KMS-11 (cell line): ENCODE measurements at regions not wholly inside any gene's neighbourhood (a gene's known extent, or its start where the extent isn't known, plus 50 kb on each side); places are given as distances from the start of the nearest gene placed in this dataset.

ENCODE experiments used
- H2AFZ ChIP-seq: fragments of 200-600 bp; sonication (generic); 2 replicates; pipeline ENCODE4 v1.6.1; 2016; ENCODE audit warnings: antibody characterized with exemption, mixed run types, low read depth
- H3K27ac ChIP-seq: fragments of 200-600 bp; sonication (generic); 2 replicates; pipeline ENCODE4 v1.6.1; 2016; ENCODE audit warnings: mild to moderate bottlenecking, mixed run types
- H3K27me3 ChIP-seq: fragments of 200-600 bp; sonication (generic); 2 replicates; pipeline ENCODE4 v1.6.1; 2017; ENCODE audit warnings: mild to moderate bottlenecking, low read depth, mixed run types, moderate library complexity; ENCODE audit not compliant: insufficient read depth
- H3K36me3 ChIP-seq: fragments of 200-600 bp; sonication (generic); 2 replicates; pipeline ENCODE4 v1.6.1; 2017; ENCODE audit warnings: mild to moderate bottlenecking, mixed run types; ENCODE audit not compliant: insufficient read depth
- H3K4me1 ChIP-seq: fragments of 200-600 bp; sonication (generic); 2 replicates; pipeline ENCODE4 v1.6.1; 2016; ENCODE audit warnings: mild to moderate bottlenecking, low read depth, mixed run types; ENCODE audit not compliant: poor library complexity, severe bottlenecking
- H3K4me2 ChIP-seq: fragments of 200-600 bp; sonication (generic); 2 replicates; pipeline ENCODE4 v1.7.0; 2016; ENCODE audit warnings: mild to moderate bottlenecking, mixed run types
- H3K4me3 ChIP-seq: fragments of 200-600 bp; sonication (generic); IDR thresholded peaks from 2 replicates; pipeline ENCODE4 v1.6.1; 2017; ENCODE audit warnings: low read depth, low read length, mixed read lengths; ENCODE audit not compliant: insufficient read depth
- H3K79me2 ChIP-seq: fragments of 200-600 bp; sonication (generic); 2 replicates; pipeline ENCODE4 v1.6.1; 2016; ENCODE audit warnings: low read depth, mixed run types; ENCODE audit not compliant: insufficient read depth
- H3K9ac ChIP-seq: fragments of 200-600 bp; sonication (generic); 2 replicates; pipeline ENCODE4 v1.6.1; 2016; ENCODE audit warnings: mild to moderate bottlenecking, mixed run types
- H4K20me1 ChIP-seq: fragments of 200-600 bp; sonication (generic); 2 replicates; pipeline ENCODE4 v1.6.1; 2016; ENCODE audit warnings: mild to moderate bottlenecking, mixed run types; ENCODE audit not compliant: insufficient read depth
- TF ChIP-seq, protein P1 (sequence below): fragments of 200-600 bp; sonication (generic); conservative IDR thresholded peaks from 2 replicates; pipeline ENCODE4 v1.6.1; 2017; ENCODE audit warnings: low read depth, mild to moderate bottlenecking, antibody characterized with exemption, low read length, moderate library complexity, mixed read lengths

GRCh38 chr7:88391247-88391646 lies 84.6 kb upstream of the STEAP4 start:
- no peaks in the 10 kb centered on the region for H3K4me1 ChIP-seq
- H3K27me3 ChIP-seq = no peaks in the 10 kb centered on the region
- no peak overlapping the region for H3K4me2 ChIP-seq
- H3K27ac ChIP-seq = no peak overlapping the region
- H3K79me2 ChIP-seq = no peaks in the 10 kb centered on the region
- H3K4me3 ChIP-seq = no peak overlapping the region
- no peak overlapping the region for H2AFZ ChIP-seq
- no peaks in the 10 kb centered on the region for H3K36me3 ChIP-seq
- no peaks in the 10 kb centered on the region for H4K20me1 ChIP-seq
- TF ChIP-seq, protein P1, sequence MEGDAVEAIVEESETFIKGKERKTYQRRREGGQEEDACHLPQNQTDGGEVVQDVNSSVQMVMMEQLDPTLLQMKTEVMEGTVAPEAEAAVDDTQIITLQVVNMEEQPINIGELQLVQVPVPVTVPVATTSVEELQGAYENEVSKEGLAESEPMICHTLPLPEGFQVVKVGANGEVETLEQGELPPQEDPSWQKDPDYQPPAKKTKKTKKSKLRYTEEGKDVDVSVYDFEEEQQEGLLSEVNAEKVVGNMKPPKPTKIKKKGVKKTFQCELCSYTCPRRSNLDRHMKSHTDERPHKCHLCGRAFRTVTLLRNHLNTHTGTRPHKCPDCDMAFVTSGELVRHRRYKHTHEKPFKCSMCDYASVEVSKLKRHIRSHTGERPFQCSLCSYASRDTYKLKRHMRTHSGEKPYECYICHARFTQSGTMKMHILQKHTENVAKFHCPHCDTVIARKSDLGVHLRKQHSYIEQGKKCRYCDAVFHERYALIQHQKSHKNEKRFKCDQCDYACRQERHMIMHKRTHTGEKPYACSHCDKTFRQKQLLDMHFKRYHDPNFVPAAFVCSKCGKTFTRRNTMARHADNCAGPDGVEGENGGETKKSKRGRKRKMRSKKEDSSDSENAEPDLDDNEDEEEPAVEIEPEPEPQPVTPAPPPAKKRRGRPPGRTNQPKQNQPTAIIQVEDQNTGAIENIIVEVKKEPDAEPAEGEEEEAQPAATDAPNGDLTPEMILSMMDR = no peak
- H3K9ac ChIP-seq = no peak overlapping the region

DNA sequence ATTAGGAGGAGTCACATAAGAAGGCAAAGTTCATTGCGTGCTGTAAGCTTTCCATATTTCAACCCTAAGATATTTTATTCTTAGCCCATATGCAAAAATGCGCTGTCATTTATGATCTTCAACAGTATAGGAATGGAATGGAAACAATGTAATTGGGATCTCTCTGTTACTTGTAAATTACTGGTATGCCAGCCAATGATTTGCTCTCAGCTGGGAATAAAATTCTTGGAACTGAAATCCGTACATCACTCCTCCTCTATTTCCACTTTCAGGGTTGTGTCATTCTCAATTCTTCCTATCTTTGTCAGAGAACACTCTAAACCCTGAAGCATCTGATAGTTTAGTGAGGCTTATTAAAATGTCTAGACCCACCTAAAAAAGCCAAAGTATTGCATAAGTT lies 80.7 kb upstream of the STEAP4 start:
- H3K27me3 ChIP-seq = no peaks in the 10 kb centered on the region
- no peak overlapping the region for H2AFZ ChIP-seq
- H3K4me3 ChIP-seq = no peak overlapping the region
- H3K9ac ChIP-seq = no peak overlapping the region
- H4K20me1 ChIP-seq = no peaks in the 10 kb centered on the region
- no peak overlapping the region for H3K27ac ChIP-seq
- no peaks in the 10 kb centered on the region for H3K36me3 ChIP-seq
- no peaks in the 10 kb centered on the region for H3K79me2 ChIP-seq
- no peak overlapping the region for H3K4me2 ChIP-seq
- H3K4me1 ChIP-seq = no peaks in the 10 kb centered on the region
- TF ChIP-seq, protein P1 = no peak

- no peaks in the 10 kb centered on the region for H3K4me1 ChIP-seq
- TF ChIP-seq, protein P1 = no peak
- no peak overlapping the region for H2AFZ ChIP-seq
- H4K20me1 ChIP-seq = no peaks in the 10 kb centered on the region
- H3K79me2 ChIP-seq = no peaks in the 10 kb centered on the region
- H3K4me2 ChIP-seq = no peak overlapping the region
- H3K4me3 ChIP-seq = no peak overlapping the region
- H3K9ac ChIP-seq = no peak overlapping the region
- no peaks in the 10 kb centered on the region for H3K27me3 ChIP-seq
- H3K27ac ChIP-seq = no peak overlapping the region
- no peaks in the 10 kb centered on the region for H3K36me3 ChIP-seq
These were observed 80.0 kb upstream of the STEAP4 start for GRCh38 chr7:88386665-88387156.

DNA sequence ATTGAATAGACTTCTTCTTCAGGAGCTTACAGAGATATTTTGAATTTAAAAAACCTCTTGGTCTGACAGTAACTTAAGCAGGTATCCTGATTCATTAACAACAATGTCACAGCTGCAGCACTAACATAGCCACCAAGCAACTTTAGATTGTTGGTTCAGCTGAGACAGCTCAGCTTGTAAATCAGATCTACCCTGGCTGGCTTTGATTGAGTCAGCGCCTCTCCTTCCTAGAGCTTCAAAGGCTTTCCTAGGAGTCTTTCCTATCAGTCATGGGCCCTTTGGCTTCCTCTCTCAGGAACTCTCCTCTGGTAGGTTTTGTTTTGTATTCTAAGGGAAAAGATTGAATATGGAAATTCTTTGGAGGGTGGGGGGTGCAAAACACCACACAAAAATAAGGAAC lies 70.7 kb upstream of the STEAP4 start:
- Histone ChIP-seq H3K27me3 (no peaks in the 10 kb centered on the region), H2AFZ (no peak overlapping the region), H3K4me2 (no peak overlapping the region), H3K36me3 (no peaks in the 10 kb centered on the region), H3K27ac (no peak overlapping the region), H3K79me2 (no peaks in the 10 kb centered on the region), H3K4me3 (no peak overlapping the region), H3K4me1 (no peaks in the 10 kb centered on the region), H4K20me1 (no peaks in the 10 kb centered on the region), H3K9ac (no peak overlapping the region)
- TF ChIP-seq, protein P1 = no peak
